ENCODE measurements at regions not wholly inside any gene's neighbourhood (a gene's known extent, or its start where the extent isn't known, plus 50 kb on each side); places are given as distances from the start of the nearest gene placed in this dataset.

- TF ChIP-seq CTCF (IDR thresholded peaks at IDR 0.05) (no peak), EP300 (IDR thresholded peaks at IDR 0.05) (no peak), POLR2AphosphoS5 (IDR thresholded peaks at IDR 0.05) (no peak), POLR2A (IDR thresholded peaks at IDR 0.05) (no peak)
Observed at GRCh38 chr14:22478670-22479069, 110.4 kb downstream of the DAD1 start.
